Keratinocyte (primary cell): ENCODE measurements at regions not wholly inside any gene's neighbourhood (a gene's known extent, or its start where the extent isn't known, plus 50 kb on each side); places are given as distances from the start of the nearest gene placed in this dataset.

ENCODE experiments used
- EZH2 ChIP-seq: IDR thresholded peaks from one replicate; pipeline ENCODE4 v1.6.1; 2012; ENCODE audit warnings: inconsistent platforms, mild to moderate bottlenecking, low read length, moderate library complexity
- TF ChIP-seq, protein P1 (sequence below), 3 experiments: IDR thresholded peaks in 1 of 3; conservative IDR thresholded peaks in 1 of 3; optimal IDR thresholded peaks in 1 of 3; 2 replicates in 2 of 3; 3 replicates in 1 of 3; pipeline versions ENCODE3 to v1.5.1; 2011; ENCODE audit warnings: low read length in 3 of 3, mild to moderate bottlenecking in 3 of 3, moderate library complexity in 2 of 3, control low read depth in 1 of 3, inconsistent platforms in 1 of 3; ENCODE audit not compliant: insufficient read depth in 2 of 3; ENCODE audit errors: extremely low read depth in 1 of 3

GRCh38 chr11:27882066-27882697 lies 181.9 kb upstream of the BDNF start:
- TF ChIP-seq, protein P1, sequence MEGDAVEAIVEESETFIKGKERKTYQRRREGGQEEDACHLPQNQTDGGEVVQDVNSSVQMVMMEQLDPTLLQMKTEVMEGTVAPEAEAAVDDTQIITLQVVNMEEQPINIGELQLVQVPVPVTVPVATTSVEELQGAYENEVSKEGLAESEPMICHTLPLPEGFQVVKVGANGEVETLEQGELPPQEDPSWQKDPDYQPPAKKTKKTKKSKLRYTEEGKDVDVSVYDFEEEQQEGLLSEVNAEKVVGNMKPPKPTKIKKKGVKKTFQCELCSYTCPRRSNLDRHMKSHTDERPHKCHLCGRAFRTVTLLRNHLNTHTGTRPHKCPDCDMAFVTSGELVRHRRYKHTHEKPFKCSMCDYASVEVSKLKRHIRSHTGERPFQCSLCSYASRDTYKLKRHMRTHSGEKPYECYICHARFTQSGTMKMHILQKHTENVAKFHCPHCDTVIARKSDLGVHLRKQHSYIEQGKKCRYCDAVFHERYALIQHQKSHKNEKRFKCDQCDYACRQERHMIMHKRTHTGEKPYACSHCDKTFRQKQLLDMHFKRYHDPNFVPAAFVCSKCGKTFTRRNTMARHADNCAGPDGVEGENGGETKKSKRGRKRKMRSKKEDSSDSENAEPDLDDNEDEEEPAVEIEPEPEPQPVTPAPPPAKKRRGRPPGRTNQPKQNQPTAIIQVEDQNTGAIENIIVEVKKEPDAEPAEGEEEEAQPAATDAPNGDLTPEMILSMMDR (optimal IDR thresholded peaks at IDR 0.05 in 1 of 3, IDR thresholded peaks at IDR 0.05 in 1 of 3, conservative IDR thresholded peaks at IDR 0.05 in 1 of 3; ENCODE audit: extremely low read depth in 1 of 3, insufficient read depth in 2 of 3, low read length in 3 of 3) = no peak
- no peak for TF ChIP-seq EZH2
